ENCODE measurements at regions not wholly inside any gene's neighbourhood (a gene's known extent, or its start where the extent isn't known, plus 50 kb on each side); places are given as distances from the start of the nearest gene placed in this dataset.

GRCh38 chr10:83272666-83273434 is 866.5 kb upstream of the GHITM start:
- TF ChIP-seq POLR2AphosphoS5 (IDR thresholded peaks at IDR 0.05; ENCODE audit: insufficient read depth, low read depth, low read length) (no peak), EZH2 (IDR thresholded peaks at IDR 0.05; ENCODE audit: borderline replicate concordance, low read depth, low read length, severe bottlenecking) (no peak)
- TF ChIP-seq, protein P1, sequence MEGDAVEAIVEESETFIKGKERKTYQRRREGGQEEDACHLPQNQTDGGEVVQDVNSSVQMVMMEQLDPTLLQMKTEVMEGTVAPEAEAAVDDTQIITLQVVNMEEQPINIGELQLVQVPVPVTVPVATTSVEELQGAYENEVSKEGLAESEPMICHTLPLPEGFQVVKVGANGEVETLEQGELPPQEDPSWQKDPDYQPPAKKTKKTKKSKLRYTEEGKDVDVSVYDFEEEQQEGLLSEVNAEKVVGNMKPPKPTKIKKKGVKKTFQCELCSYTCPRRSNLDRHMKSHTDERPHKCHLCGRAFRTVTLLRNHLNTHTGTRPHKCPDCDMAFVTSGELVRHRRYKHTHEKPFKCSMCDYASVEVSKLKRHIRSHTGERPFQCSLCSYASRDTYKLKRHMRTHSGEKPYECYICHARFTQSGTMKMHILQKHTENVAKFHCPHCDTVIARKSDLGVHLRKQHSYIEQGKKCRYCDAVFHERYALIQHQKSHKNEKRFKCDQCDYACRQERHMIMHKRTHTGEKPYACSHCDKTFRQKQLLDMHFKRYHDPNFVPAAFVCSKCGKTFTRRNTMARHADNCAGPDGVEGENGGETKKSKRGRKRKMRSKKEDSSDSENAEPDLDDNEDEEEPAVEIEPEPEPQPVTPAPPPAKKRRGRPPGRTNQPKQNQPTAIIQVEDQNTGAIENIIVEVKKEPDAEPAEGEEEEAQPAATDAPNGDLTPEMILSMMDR (IDR thresholded peaks at IDR 0.05; ENCODE audit: extremely low read depth in 1 of 2, insufficient read depth in 1 of 2, low read depth in 1 of 2, low read length in 2 of 2), result no peak

Measured in endothelial cell of umbilical vein (primary cell).